GF-D8 (cell line): ENCODE measurements at regions not wholly inside any gene's neighbourhood (a gene's known extent, or its start where the extent isn't known, plus 50 kb on each side); places are given as distances from the start of the nearest gene placed in this dataset.
A peak's percentile ranks its signal among the peaks of the same experiment; 100 is the strongest.

Experiments
- DNase-seq: peaks from one replicate; lab custom pipeline; 2025; lab: John Stamatoyannopoulos, UW

DNA sequence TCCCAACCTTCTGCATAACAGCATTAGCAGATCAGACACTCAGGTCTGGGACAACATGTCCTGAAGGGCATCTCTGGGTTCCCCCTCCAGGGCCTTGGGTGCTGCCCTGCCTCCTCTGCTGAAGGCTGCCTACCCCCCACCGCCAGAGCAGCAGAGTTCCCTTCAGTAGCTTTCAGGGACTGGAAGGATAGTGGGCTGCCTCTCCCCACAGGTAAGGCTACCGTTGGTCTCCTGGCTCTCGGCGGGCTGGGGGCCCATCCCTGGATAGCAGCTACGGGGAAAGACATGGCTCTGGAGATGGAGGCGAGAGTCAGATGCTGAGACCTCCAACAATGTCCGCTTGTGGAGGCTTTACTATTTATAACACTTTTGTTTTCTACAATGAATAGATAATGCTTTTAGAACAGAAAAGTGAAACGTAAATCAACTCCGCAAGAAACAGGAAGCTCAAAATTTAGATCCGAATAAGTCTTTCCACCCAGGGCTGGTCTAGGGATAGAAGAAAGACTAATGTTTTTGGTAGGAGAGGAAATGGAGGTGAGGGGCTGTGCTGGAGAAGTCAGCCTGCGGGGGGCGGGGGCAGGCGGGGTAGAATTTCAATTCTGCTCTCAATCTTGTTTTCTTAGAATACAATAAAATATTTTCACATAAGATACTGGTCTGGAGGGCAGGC is 58.4 kb downstream of the ARL4C start:
- DNase-seq: no peak

- DNase-seq: no peak
These were observed 59.1 kb downstream of the ARL4C start for GRCh38 chr2:234437642-234438304.

DNA sequence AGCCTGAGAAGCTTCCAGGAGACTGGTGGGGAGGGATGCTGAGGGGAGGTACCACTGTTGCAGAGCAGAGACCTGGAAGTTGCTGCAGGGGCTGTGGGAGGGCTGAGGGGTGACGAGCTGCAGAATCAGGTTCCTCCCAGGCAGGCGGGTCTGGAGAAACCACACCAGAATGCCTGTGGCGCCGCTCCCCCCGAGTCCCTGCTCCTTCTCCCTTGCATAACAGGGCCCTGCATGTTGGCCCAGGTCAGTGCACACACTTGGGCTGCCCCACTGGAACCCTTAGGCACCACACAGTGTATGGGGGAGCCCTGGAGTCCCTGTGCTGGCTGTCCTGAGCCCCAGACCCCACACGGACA is 60.4 kb downstream of the ARL4C start:
- DNase-seq: no peak

DNA sequence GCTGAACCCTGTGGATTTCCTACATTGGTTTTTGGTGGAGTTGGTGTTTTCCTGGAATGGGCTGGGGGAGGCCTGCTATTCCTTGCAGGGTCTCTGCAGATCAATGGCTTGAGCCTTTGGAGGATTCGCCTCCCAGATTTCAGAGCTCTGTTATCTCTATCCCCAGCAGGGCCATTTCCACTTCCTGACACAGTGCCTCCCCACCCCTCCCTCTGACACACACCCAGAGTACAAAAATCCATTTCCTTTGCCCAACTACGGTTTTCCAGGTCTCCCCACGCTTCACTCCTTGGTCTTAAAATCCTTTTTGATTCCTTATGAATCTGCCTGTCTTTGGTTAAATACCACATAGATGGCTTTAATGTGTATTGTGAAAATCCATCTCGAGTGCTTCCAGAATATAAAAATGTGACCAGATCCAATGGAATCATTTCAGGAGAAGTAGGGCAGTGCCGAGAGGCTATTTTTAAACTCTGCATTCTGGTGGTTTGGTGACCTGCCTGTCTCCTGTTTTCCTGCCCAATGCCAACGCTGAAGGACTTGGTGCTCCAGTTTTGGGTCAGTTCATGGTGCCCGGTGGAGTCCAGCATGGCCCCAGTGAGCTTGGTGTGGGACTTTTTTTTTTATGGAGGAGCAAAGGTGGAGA is 60.9 kb downstream of the ARL4C start:
- no peak for DNase-seq

DNA sequence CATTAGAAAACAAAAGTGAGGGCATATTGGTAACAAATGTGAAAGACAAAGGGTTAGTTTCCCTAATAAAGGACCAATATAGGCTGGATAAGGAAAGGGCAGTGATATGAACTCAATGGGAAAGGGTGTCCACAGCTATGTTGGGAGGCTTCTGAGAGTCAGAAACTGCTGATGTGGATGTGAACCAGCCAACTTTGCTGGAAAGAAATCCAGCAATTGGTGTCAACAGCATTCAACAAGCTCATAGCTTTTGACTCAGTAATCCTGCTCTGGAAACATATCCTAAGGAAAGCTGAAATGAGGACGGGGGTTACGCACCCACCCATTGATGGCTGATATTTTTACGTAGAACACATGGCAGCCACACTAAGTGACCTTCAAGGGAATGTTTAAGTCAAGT is 63.7 kb downstream of the ARL4C start:
- no peak for DNase-seq

- no peak for DNase-seq
These were observed 66.0 kb downstream of the ARL4C start for GRCh38 chr2:234430871-234431270.

DNA sequence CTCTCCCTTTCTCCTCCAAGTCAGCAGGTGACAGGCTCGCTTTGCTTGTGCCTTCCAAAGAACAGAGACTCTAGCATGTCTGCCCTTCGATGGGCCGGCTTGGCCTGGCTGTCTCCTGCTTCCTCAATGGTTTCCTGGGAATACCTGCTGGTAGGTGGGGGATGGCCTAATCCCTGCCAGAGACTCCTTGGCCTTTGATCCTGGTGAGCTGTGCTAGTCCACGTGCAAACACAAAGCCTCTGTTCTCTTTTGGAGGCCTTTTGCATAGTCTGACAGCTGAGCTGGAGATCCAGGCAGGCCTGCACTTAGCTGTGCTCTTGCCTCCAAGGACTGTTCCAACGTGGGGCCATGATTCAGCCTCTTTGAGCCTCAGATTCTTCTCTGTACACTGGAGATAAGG is 67.6 kb downstream of the ARL4C start:
- no peak for DNase-seq

GRCh38 chr2:234427081-234428061 is 69.5 kb downstream of the ARL4C start:
- no peak for DNase-seq

DNA sequence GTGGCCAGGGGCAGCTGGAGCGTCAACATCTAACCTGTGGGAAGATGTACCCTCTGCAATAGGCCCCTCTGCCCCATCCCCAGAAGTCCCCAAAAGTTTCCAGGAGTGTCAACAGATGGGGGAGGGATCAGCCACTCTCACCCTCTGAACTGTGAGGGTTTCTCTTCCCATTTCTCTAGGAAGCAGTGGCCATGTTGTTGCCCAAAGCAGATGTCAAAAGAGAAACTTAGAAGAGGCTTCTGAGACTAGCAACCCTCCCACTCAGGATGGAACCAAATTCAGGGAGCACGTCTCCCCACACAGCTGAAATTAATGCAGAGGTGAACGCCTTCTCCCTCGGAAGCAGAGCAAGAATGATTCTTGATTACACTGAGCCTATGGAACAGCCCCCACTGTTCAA is 70.3 kb downstream of the ARL4C start:
- no peak for DNase-seq

DNA sequence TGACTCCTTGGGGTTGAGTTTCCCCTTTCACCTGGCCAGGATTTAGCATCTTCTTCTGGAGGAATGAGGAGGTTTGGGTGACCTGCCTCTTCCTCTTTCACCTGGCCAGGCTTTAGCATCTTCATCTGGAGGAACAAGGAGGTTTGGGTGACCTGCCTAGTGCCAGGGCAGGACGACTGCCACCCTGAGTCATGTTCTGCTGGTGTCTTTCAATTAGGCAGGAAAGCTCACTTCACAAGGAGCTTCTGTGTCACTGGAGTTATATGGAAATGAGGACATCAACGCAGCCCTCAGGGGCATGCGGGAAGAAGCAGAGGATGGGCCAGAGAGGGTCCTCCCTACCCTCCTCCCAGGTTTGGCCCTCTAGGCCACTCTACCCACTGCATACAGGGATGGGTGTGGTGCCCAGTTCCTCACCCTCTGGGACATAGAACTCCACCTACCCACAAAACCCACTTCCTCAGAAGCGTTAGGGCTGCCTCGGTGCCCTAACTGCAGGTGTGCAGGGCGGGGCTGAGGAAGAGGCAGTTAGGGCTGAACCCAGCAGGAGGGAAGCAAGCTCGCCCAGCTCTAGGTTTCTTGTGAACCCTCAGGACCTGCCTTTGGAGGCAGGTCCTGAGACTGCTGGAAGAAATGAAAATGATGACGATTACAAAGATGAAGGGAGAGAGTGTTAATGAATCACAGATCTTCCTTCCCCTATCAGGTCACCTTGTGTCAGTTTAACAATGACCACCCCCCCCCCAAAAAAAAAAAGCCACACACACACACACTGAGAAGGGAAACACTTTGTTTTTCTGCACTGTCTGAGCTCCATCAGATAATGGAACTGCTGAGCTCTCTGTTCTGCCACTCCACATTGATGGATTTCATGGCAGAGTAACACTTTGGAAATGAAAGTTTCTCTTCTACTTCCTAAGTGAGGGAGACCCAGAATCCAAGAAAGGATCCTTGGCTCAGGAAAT is 71.0 kb downstream of the ARL4C start:
- peak; percentile 2 for DNase-seq

DNA sequence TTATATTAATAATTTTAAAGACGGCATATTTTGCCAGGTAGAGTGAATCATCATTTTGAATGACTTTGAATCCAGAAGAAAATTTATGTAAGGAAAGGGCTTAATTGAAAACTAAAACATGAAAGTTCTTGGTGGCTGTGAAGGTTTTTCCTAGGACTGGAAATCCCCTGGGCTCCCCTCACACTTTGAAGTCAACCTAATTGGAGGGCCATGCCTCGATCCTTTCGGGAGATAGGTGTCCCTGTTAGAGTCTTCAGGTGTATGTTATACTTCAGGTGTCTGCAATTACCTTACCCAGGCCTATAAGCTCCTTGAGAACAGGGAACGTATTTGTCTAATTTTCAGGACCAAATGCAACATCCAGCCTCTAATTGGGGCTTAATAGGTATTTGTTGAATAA is 73.0 kb downstream of the ARL4C start:
- DNase-seq: no peak

GRCh38 chr2:234422981-234423431 is 73.9 kb downstream of the ARL4C start:
- no peak for DNase-seq

- no peak for DNase-seq
These were observed 74.6 kb downstream of the ARL4C start for GRCh38 chr2:234422273-234422732.

- DNase-seq: no peak
These were observed 76.5 kb downstream of the ARL4C start for GRCh38 chr2:234420408-234420807.

DNA sequence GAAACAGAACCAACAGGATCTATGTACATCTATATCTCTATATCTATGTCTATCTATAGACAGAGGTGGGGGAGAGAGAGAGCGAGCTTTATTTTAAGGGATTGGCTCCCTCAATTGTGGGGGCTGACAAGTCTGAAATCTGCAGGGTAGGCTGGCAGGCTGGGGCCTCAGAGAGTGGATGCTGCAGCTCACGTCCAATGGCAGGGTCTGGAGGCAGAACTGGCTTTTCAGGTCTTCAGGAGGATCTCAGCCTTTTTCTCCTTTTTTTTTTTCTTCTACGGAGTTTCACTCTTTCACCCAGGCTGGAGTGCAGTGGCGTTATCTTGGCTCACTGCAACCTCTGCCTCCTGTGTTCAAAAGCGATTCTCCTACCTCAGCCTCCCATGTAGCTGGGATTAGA is 77.2 kb downstream of the ARL4C start:
- no peak for DNase-seq

DNA sequence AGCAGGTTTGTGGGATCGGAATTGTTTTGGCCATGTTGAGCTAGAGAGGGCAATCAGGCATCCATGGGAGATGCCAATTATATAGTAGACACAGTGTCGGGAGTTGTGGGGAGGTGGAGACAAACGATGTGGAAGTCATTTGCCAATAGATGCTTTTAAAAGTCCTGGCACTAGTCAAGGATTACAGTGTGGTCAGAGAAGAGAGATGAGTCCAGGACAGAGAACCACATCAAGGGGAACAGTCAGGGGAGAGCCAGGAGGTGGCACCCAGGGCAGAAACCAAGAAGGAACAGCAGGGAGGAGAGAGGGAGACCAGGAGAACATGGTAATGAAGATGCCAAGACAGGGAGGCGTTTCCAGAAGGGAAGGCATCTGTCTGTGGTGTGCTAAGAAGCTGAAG is 81.2 kb downstream of the ARL4C start:
- DNase-seq: no peak

DNA sequence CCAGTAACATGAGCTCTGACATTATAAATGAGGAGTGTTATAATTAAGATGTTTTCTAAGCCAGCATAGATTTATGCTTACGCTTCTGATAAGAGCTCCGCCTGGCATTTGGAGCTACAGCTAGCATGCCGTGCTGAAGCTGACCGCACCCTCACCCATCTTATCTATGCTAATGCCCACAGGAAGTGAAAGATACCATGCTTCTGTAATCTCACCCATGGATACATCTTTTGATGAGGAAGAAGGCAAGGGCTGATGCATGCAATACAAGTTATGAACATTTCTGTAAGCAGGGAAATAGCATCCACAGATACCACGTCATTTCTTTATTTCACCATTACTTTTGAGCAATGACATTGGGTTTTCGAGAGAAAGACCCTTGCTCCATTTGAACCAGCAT is 82.3 kb downstream of the ARL4C start:
- no peak for DNase-seq

GRCh38 chr2:234412726-234413125 is 84.2 kb downstream of the ARL4C start:
- no peak for DNase-seq

- no peak for DNase-seq
These were observed 85.1 kb downstream of the ARL4C start for GRCh38 chr2:234411793-234412192.

GRCh38 chr2:234410526-234410925 is 86.4 kb downstream of the ARL4C start:
- no peak for DNase-seq

DNA sequence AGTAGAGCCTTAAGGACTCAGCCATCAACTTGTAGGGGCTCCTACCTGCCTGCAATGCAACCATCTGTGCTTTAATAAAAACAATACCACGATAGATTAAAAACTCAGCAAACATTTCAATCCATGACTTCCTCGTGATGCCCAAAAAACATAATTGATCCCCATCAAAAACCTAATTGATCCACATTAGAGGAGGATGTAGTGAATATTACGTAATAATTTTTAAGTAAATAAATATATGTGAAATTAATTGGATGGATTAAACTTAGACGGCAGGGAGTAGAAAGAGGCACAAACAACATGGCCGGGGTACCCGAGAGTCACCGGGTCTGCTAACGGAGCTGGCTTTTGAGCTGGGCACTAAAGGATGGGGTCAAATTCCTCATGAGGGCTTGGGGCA is 87.3 kb downstream of the ARL4C start:
- no peak for DNase-seq
